ENCODE measurements at regions not wholly inside any gene's neighbourhood (a gene's known extent, or its start where the extent isn't known, plus 50 kb on each side); places are given as distances from the start of the nearest gene placed in this dataset.
A peak's percentile ranks its signal among the peaks of the same experiment; 100 is the strongest.

DNA sequence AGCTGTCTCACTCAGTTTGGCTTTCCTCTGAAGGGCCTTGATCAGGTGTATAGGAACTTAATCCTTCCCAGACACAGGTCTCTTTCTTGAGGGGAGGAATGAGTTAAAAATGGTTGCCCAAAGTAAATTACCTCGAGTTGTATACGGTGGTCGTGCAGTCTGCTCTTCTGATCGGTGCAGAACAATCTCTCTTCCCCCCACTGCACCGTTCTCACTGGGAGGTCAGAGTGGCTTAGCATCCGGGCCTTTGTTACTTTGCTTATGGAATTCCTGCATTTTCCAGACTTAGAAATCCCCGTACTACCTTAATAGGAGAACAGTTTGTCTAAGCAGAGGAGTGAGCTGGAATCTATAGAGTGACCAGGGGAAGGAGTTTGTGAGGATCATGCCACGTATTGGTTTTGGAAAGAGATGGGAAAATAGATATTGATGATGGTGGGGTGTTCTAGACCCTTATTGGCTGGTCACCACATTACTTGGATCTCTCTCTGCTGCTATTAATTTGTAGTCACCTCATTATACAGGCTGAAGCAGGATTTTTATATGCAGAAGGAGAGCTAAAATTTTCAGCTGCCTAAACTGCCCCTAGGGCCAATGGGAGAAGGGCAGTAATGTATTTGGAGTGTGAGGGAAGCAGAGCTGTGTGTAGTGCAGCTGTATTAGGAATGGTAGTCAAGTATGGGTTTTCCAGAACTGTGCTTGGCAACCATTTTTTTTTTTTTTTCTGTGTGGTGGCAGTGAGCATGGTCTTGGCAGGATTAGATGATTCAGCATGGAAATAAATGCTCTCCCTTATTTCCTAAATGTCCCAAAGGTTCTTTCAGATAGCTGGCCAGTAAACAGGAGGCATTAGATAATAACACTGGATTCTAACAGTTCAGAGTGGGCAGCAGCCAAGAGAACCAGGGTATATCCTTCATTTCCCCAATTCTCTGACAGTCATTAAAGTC is 81.5 kb downstream of the NDUFS5 start:
- peak overlapping the region in 1 of 2 donors; percentile 75 for H3K4me3 ChIP-seq (ENCODE audit: low read depth in 1 of 2, low read length in 2 of 2)
- WGBS, 2 donors: 37 to 56% methylated on average over 8 of the region's 8 CpGs

DNA sequence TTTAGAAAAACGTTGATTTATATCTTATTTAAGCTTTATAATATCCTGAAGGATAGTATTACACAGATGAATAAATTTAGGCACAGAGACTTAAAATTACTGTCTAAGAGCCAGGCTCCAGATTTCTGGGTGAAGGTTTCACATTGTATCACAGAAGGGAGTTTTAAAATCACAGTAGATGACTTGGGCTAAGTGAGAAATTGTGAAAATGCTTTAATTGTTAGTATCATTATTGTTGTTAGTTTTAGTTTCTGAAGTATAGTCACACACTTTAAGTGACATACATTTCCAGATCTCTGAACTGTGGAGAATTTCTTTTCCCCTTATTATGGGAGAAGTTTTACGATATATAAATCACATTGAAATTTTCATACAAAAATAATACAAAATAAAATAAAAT is 83.5 kb downstream of the NDUFS5 start:
- Histone ChIP-seq H3K27ac (ENCODE audit: low read depth in 2 of 2, low read length in 1 of 2) (no peak overlapping the region), H3K27me3 (ENCODE audit: control insufficient read depth in 1 of 2, insufficient read depth in 2 of 2, low read length in 2 of 2) (no peaks in the 10 kb centered on the region), H3K36me3 (ENCODE audit: control insufficient read depth in 2 of 2, insufficient read depth in 2 of 2, low read length in 1 of 2) (no peaks in the 10 kb centered on the region), H3K4me3 (ENCODE audit: low read depth in 1 of 2, low read length in 2 of 2) (no peak overlapping the region), H3K4me1 (ENCODE audit: control insufficient read depth in 2 of 2, insufficient read depth in 2 of 2, low read length in 1 of 2) (peaks cover 0 to 2% of the 10 kb centered on the region in 2 donors), H3K9me3 (ENCODE audit: control insufficient read depth in 2 of 2, insufficient read depth in 1 of 2, low read depth in 1 of 2, low read length in 1 of 2) (no peaks in the 10 kb centered on the region)
- 73 to 81% methylated on average over 2 of the region's 2 CpGs for WGBS, 2 donors

More for the DNA sequence above, 81.5 kb downstream of the NDUFS5 start:
- H3K27me3 ChIP-seq (ENCODE audit: control insufficient read depth in 1 of 2, insufficient read depth in 2 of 2, low read length in 2 of 2): no peaks in the 10 kb centered on the region
- no peaks in the 10 kb centered on the region for H3K36me3 ChIP-seq (ENCODE audit: control insufficient read depth in 2 of 2, insufficient read depth in 2 of 2, low read length in 1 of 2)
- peak overlapping the region; percentile 20 to 95 for H3K27ac ChIP-seq (ENCODE audit: low read depth in 2 of 2, low read length in 1 of 2)
- H3K4me1 ChIP-seq (ENCODE audit: control insufficient read depth in 2 of 2, insufficient read depth in 2 of 2, low read length in 1 of 2): peaks cover 0 to 3% of the 10 kb centered on the region in 2 donors
- H3K9me3 ChIP-seq (ENCODE audit: control insufficient read depth in 2 of 2, insufficient read depth in 1 of 2, low read depth in 1 of 2, low read length in 1 of 2): no peaks in the 10 kb centered on the region

DNA sequence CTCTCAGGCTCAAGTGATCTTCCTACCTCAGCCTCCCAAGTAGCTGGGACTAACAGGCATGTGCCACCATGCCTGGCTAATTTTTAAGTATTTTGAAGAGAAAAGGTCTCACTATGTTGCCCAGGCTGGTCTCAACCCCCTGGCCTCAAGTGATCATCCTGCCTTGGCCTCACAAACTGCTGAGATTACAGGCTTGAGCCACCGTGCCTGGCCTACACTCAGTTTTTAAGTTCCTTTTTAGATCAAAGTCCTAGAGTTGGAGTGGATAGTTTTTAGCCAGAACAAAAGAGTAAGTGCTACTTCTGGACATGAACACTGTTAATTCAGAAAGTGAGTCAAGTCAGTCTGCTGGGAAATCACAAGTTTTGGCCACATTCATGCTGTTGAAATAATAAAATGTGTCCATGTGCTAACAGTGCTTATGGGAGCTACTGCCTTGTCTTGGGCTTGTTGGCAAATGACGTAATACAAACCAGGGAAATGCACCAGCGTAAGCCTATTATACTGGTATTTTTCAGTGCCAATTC is 84.2 kb downstream of the NDUFS5 start:
- Histone ChIP-seq H3K27me3 (ENCODE audit: control insufficient read depth in 1 of 2, insufficient read depth in 2 of 2, low read length in 2 of 2) (no peaks in the 10 kb centered on the region), H3K36me3 (ENCODE audit: control insufficient read depth in 2 of 2, insufficient read depth in 2 of 2, low read length in 1 of 2) (no peaks in the 10 kb centered on the region), H3K4me1 (ENCODE audit: control insufficient read depth in 2 of 2, insufficient read depth in 2 of 2, low read length in 1 of 2) (peaks cover 0 to 6% of the 10 kb centered on the region in 2 donors), H3K27ac (ENCODE audit: low read depth in 2 of 2, low read length in 1 of 2) (peak overlapping the region; percentile 45 to 76), H3K4me3 (ENCODE audit: low read depth in 1 of 2, low read length in 2 of 2) (no peak overlapping the region), H3K9me3 (ENCODE audit: control insufficient read depth in 2 of 2, insufficient read depth in 1 of 2, low read depth in 1 of 2, low read length in 1 of 2) (no peaks in the 10 kb centered on the region)
- 33 to 47% methylated on average over 3 of the region's 3 CpGs for WGBS, 2 donors

DNA sequence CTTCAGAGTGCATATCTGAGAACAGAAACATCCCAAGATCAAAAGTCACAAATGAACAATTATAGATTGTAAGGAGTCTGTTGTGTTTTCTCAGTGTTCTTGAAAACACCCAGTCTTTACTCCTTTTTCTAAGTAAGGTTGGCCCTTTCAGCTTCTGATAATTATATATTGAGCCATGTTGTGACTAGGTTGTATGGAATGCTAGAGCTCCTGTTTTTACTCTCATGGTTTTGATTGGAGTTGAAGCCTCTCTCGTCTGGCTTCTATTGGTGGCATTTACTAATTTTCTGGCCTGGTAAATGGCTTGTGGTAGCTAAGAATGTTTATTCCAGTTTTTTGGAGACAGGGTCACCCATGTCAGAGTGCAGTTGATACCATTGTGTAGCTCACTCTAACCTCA is 84.7 kb downstream of the NDUFS5 start:
- peak overlapping the region; percentile 3 to 27 for H3K27ac ChIP-seq (ENCODE audit: low read depth in 2 of 2, low read length in 1 of 2)
- no peak overlapping the region for H3K4me3 ChIP-seq (ENCODE audit: low read depth in 1 of 2, low read length in 2 of 2)
- peaks cover 0 to 6% of the 10 kb centered on the region in 2 donors for H3K4me1 ChIP-seq (ENCODE audit: control insufficient read depth in 2 of 2, insufficient read depth in 2 of 2, low read length in 1 of 2)
- WGBS, 2 donors: 31 to 75% methylated on average over 1 of the region's 1 CpG
- H3K27me3 ChIP-seq (ENCODE audit: control insufficient read depth in 1 of 2, insufficient read depth in 2 of 2, low read length in 2 of 2): no peaks in the 10 kb centered on the region
- H3K9me3 ChIP-seq (ENCODE audit: control insufficient read depth in 2 of 2, insufficient read depth in 1 of 2, low read depth in 1 of 2, low read length in 1 of 2): no peaks in the 10 kb centered on the region
- no peaks in the 10 kb centered on the region for H3K36me3 ChIP-seq (ENCODE audit: control insufficient read depth in 2 of 2, insufficient read depth in 2 of 2, low read length in 1 of 2)

DNA sequence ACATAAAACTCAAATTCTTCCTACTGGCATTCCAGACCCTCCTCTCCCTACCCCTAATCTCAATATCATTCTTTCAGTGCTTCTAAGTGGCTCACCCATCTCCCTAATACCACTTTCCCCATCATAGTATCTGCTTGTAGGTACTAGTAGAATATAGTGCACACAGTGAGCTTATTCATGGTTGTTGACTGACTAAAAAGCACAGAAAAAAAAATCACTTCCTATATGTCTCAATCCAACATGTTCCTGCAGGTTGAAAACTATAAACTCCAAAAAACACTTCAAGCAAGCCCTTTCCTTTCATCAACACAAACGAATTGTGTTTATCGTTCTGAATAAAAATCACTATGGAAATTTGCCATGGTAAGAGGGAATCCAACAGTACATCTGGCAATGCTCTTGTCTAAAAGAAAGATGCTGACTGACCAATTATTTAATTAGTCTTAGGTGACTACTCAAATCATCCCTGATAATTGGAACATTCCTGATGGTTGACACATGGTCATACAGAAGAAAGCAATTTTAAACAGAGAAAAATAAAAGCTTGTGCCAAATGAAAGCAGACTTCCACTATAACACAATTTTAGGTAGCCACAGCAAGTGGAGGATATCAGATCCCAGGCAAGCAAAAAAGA is 87.1 kb downstream of the NDUFS5 start:
- WGBS, 2 donors: 38 to 57% methylated on average over 2 of the region's 2 CpGs
- H3K27ac ChIP-seq (ENCODE audit: low read depth in 2 of 2, low read length in 1 of 2): no peak overlapping the region
- H3K27me3 ChIP-seq (ENCODE audit: control insufficient read depth in 1 of 2, insufficient read depth in 2 of 2, low read length in 2 of 2): no peaks in the 10 kb centered on the region
- no peak overlapping the region for H3K4me3 ChIP-seq (ENCODE audit: low read depth in 1 of 2, low read length in 2 of 2)
- H3K9me3 ChIP-seq (ENCODE audit: control insufficient read depth in 2 of 2, insufficient read depth in 1 of 2, low read depth in 1 of 2, low read length in 1 of 2): no peaks in the 10 kb centered on the region
- H3K4me1 ChIP-seq (ENCODE audit: control insufficient read depth in 2 of 2, insufficient read depth in 2 of 2, low read length in 1 of 2): peaks cover 4 to 6% of the 10 kb centered on the region in 2 donors
- H3K36me3 ChIP-seq (ENCODE audit: control insufficient read depth in 2 of 2, insufficient read depth in 2 of 2, low read length in 1 of 2): no peaks in the 10 kb centered on the region

DNA sequence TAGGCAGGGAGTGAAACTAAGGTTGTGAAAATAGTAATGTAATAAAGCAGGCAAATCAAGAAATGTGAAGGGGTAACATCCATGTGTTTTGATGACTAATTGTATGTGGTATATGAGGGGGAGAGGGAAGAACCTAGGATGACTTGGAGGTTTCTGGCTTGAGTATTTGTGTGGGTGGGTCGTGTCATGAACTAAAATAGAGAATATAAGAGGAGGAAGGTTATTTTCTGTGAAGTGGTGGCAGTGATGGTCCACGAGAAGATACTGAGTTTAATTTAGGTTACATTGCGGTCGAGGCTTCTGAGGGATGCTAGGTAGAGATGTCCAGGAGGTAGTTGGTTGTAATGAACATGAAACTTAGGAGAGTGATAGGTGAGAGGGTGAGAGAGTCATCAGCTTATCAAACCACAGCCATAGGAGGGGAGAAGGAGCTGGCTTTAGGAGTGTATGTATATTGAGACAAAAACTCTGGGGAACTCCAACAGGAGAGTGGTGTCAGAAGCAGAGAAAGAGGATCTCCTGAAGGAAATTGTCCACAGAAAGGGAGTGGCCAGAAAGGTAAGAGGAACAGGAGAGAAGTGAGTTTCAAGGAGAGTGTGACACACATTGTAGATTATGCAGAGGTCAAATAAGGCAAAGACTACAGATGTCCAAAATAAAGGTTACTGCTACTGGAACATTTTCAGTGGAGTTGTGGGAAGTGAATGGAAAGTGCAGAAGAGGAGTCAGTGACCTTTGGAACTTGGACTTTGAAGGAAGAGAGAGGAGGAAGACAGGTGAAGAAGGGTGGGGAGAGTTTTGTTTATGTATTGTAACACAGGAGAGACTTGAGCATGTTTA is 89.0 kb upstream of the MACF1 start:
- Histone ChIP-seq H3K9me3 (ENCODE audit: control insufficient read depth in 2 of 2, insufficient read depth in 1 of 2, low read depth in 1 of 2, low read length in 1 of 2) (no peaks in the 10 kb centered on the region), H3K36me3 (ENCODE audit: control insufficient read depth in 2 of 2, insufficient read depth in 2 of 2, low read length in 1 of 2) (no peaks in the 10 kb centered on the region), H3K4me3 (ENCODE audit: low read depth in 1 of 2, low read length in 2 of 2) (no peak overlapping the region), H3K4me1 (ENCODE audit: control insufficient read depth in 2 of 2, insufficient read depth in 2 of 2, low read length in 1 of 2) (peaks cover 4 to 6% of the 10 kb centered on the region in 2 donors), H3K27me3 (ENCODE audit: control insufficient read depth in 1 of 2, insufficient read depth in 2 of 2, low read length in 2 of 2) (no peaks in the 10 kb centered on the region), H3K27ac (ENCODE audit: low read depth in 2 of 2, low read length in 1 of 2) (peak overlapping the region in 1 of 2 donors; percentile 41)
- 59 to 68% methylated on average over 4 of the region's 4 CpGs for WGBS, 2 donors

DNA sequence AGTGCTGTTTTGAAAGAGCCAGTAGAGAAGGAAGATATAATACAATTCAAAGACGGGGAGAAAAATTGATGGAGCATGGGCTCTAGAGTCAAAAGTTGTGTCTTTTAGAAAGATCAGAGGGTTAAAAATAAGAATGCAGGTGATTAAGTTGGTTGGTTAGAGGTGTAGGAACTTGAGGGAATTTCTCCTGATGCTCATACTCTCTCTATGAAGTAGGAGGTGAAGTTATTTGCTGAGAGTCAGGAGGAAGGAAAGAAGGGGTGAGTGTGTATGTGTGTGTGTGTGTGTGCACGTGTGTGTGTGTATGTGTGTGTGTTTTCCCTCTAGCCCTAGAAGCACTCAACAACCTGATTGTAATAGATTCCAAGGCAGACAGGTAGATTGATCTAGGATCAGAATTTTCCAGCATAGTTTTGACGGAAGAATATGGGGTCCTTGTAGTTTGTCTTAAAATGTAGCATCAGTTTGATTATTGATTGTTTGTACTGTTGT is 88.3 kb upstream of the MACF1 start:
- no peak overlapping the region for H3K4me3 ChIP-seq (ENCODE audit: low read depth in 1 of 2, low read length in 2 of 2)
- H3K27me3 ChIP-seq (ENCODE audit: control insufficient read depth in 1 of 2, insufficient read depth in 2 of 2, low read length in 2 of 2): no peaks in the 10 kb centered on the region
- 68 to 70% methylated on average over 3 of the region's 3 CpGs for WGBS, 2 donors
- no peaks in the 10 kb centered on the region for H3K9me3 ChIP-seq (ENCODE audit: control insufficient read depth in 2 of 2, insufficient read depth in 1 of 2, low read depth in 1 of 2, low read length in 1 of 2)
- H3K4me1 ChIP-seq (ENCODE audit: control insufficient read depth in 2 of 2, insufficient read depth in 2 of 2, low read length in 1 of 2): peaks cover 4 to 6% of the 10 kb centered on the region in 2 donors
- no peaks in the 10 kb centered on the region for H3K36me3 ChIP-seq (ENCODE audit: control insufficient read depth in 2 of 2, insufficient read depth in 2 of 2, low read length in 1 of 2)
- no peak overlapping the region for H3K27ac ChIP-seq (ENCODE audit: low read depth in 2 of 2, low read length in 1 of 2)

DNA sequence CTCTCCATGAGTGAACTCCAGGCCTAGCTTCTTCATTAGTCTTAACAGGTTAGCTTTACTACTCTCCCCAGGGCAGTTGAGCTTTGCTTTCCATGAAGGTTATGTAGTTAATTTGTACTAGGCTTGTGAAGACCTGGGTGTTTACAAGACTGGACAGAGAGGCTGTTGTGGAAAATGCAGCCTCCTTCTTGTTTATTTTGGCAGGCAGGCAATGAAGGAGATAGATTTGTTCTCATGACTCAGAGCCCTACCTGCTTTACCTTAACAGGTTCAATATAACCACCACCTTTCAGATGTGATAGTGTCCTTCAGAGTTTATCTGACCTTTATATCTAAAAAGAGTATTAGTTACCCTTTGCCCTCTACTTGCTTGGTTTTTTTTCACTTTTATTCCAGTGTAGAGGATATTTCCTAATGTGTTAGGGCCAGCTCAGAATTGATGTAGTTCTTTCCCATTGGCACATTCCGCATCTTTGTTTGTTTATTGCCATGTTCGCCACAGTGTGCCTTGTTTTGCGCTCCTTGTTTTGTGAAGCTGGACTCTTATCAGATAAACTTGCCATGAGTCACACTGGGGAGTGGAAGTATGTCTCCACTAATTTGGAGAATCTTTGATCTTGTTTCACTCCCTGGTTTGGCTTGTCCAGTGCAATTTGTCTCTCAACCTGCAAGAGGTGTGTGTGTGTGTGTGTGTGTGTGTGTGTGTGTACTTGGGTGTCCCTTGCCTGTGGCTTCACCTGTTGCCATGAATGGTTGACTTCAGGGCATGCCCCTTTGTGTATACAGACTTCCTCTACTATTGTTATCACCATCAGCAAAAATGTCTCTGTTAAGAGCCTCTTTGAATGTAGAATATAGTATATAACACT is 87.4 kb upstream of the MACF1 start:
- Histone ChIP-seq H3K4me1 (ENCODE audit: control insufficient read depth in 2 of 2, insufficient read depth in 2 of 2, low read length in 1 of 2) (peaks cover 4 to 6% of the 10 kb centered on the region in 2 donors), H3K27me3 (ENCODE audit: control insufficient read depth in 1 of 2, insufficient read depth in 2 of 2, low read length in 2 of 2) (no peaks in the 10 kb centered on the region), H3K27ac (ENCODE audit: low read depth in 2 of 2, low read length in 1 of 2) (no peak overlapping the region), H3K4me3 (ENCODE audit: low read depth in 1 of 2, low read length in 2 of 2) (no peak overlapping the region), H3K9me3 (ENCODE audit: control insufficient read depth in 2 of 2, insufficient read depth in 1 of 2, low read depth in 1 of 2, low read length in 1 of 2) (no peaks in the 10 kb centered on the region), H3K36me3 (ENCODE audit: control insufficient read depth in 2 of 2, insufficient read depth in 2 of 2, low read length in 1 of 2) (no peaks in the 10 kb centered on the region)
- WGBS, 2 donors: 64 to 81% methylated on average over 3 of the region's 3 CpGs

Measured in esophagus (tissue), 2 donors.